ENCODE measurements at regions not wholly inside any gene's neighbourhood (a gene's known extent, or its start where the extent isn't known, plus 50 kb on each side); places are given as distances from the start of the nearest gene placed in this dataset.

GRCh38 chr6:105678516-105678915, 275.6 kb upstream of the PREP start:
- TF ChIP-seq CTCF (IDR thresholded peaks at IDR 0.05; ENCODE audit: low read depth, low read length, poor library complexity, severe bottlenecking) = no peak
- no peak for TF ChIP-seq EZH2phosphoT487 (IDR thresholded peaks at IDR 0.05; ENCODE audit: borderline replicate concordance, low read length)

Data from DOHH2 (cell line).